ENCODE measurements at regions not wholly inside any gene's neighbourhood (a gene's known extent, or its start where the extent isn't known, plus 50 kb on each side); places are given as distances from the start of the nearest gene placed in this dataset.
"Not testable (repeated sequence)": the region's sequence is repeated elsewhere in the genome, so short reads cannot be mapped to it uniquely, and the experiment has no call there.

- not testable (repeated sequence) for TF ChIP-seq CTCF, POLR2AphosphoS5 (IDR thresholded peaks at IDR 0.05)
These were observed 296.1 kb downstream of the TTC6 start for GRCh38 chr14:37891500-37891899.
